ENCODE measurements at regions not wholly inside any gene's neighbourhood (a gene's known extent, or its start where the extent isn't known, plus 50 kb on each side); places are given as distances from the start of the nearest gene placed in this dataset.

- TF ChIP-seq, protein P1, sequence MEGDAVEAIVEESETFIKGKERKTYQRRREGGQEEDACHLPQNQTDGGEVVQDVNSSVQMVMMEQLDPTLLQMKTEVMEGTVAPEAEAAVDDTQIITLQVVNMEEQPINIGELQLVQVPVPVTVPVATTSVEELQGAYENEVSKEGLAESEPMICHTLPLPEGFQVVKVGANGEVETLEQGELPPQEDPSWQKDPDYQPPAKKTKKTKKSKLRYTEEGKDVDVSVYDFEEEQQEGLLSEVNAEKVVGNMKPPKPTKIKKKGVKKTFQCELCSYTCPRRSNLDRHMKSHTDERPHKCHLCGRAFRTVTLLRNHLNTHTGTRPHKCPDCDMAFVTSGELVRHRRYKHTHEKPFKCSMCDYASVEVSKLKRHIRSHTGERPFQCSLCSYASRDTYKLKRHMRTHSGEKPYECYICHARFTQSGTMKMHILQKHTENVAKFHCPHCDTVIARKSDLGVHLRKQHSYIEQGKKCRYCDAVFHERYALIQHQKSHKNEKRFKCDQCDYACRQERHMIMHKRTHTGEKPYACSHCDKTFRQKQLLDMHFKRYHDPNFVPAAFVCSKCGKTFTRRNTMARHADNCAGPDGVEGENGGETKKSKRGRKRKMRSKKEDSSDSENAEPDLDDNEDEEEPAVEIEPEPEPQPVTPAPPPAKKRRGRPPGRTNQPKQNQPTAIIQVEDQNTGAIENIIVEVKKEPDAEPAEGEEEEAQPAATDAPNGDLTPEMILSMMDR (IDR thresholded peaks at IDR 0.05) = no peak
- TF ChIP-seq POLR2A (IDR thresholded peaks at IDR 0.05) = no peak
- no peak for TF ChIP-seq EP300 (IDR thresholded peaks at IDR 0.05)
- no peak for TF ChIP-seq POLR2AphosphoS5 (IDR thresholded peaks at IDR 0.05)
Observed at GRCh38 chr12:84730561-84731162, 181.9 kb downstream of the SLC6A15 start.
